Activated T-cell treated with anti-CD3 and anti-CD28 coated beads, Interleukin-2, amount 50 U/mL, for 72 hours (primary cell): ENCODE measurements at regions not wholly inside any gene's neighbourhood (a gene's known extent, or its start where the extent isn't known, plus 50 kb on each side); places are given as distances from the start of the nearest gene placed in this dataset.

ENCODE experiments used
- ATAC-seq, 2 donors: fragments of 150-1000 bp; cut with Tn5 transposase; replicated peaks in 1 of 2; 2 replicates each; pipeline ENCODE4 v1.10.0; 2021; ENCODE audit warnings: moderate library complexity in 2 of 2, mild to moderate bottlenecking in 1 of 2
- DNase-seq, 2 donors: peaks; one replicate each; pipeline ENCODE4 v3.0.0; 2021 to 2022; ENCODE audit warnings: mixed read lengths in 1 of 2
- H3K27ac Mint-ChIP-seq: one replicate; pipeline ENCODE4 v1.8.0; 2022; ENCODE audit warnings: mild to moderate bottlenecking, moderate library complexity, mixed read lengths
- H3K27me3 Mint-ChIP-seq: one replicate; pipeline ENCODE4 v1.8.0; 2022; ENCODE audit warnings: low read depth, mixed read lengths
- H3K36me3 Mint-ChIP-seq, 2 donors: one replicate each; pipeline ENCODE4 v1.8.0; 2022; ENCODE audit warnings: mixed read lengths in 2 of 2, mild to moderate bottlenecking in 1 of 2; ENCODE audit not compliant: insufficient read depth in 2 of 2
- H3K4me1 Mint-ChIP-seq: one replicate; pipeline ENCODE4 v1.8.0; 2022; ENCODE audit warnings: low read depth, mixed read lengths
- H3K4me3 Mint-ChIP-seq, 2 donors: one replicate each; pipeline ENCODE4 v1.8.0; 2022; ENCODE audit warnings: mild to moderate bottlenecking in 2 of 2, mixed read lengths in 2 of 2, moderate library complexity in 2 of 2
- H3K9me3 Mint-ChIP-seq, 2 donors: one replicate each; pipeline ENCODE4 v1.8.0; 2022; ENCODE audit warnings: mixed read lengths in 2 of 2

DNA sequence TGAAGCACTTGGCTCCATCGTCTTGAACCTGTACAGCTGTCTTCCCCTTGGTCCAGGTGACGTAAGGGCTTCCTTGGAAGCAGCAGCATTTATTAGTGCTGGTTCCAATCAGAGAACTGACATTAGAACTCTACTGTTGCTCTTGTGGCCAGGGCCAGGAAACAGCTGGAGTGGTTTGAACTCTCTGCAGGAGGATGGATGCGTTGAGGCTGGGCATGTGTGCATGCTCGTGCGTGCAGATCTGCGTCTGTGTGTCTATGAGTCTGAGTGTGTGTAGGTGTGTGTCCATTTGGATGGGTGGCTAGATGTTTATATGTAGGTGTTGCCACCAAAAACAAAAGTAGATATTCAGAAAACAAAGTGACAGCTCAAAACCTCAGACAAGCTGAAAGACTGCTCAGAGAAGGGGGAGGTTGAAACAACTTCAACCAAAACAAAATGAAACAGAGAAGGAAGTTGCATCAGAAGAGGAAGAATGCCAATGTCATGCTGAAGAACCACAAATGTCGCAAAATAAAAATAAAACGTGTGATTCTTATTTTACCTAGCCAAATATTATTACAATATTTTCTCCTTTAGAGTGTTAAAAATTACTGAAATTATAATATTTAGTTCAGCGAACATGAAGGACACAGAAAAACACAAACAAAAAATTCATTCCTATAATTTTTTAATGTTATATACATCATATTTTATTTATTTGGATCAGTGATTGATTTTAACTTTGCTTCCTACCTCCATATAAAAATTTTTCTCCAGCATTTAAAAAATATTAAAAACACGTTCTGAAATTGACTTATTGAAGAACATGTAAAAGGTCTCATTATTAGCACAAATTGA is 96.1 kb upstream of the MKLN1 start:
- H3K9me3 Mint-ChIP-seq: no peaks in the 10 kb centered on the region
- peaks cover 83% of the 10 kb centered on the region for H3K4me1 Mint-ChIP-seq

DNA sequence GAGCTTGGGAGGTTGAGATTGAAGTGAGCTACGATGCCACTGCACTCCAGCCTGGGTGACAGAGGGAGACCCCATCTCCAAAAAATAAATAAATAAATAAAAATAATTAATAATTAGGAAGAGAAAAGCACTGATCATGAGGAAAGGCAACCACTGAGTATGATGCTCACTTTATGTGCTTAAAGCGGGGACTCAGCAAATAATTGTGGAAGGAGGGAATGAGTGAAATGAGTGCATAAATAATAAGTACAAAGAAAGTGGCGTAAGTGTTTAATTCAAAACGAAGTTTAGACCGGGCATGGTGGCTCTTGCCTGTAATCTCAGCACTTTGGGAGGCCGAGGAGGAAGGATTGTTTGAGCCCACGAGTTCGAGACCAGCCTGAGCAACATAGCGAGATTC is 94.9 kb upstream of the MKLN1 start:
- peak overlapping the region in 1 of 2 donors; percentile 49 for H3K4me3 Mint-ChIP-seq
- H3K36me3 Mint-ChIP-seq: peaks cover 3 to 7% of the 10 kb centered on the region in 2 donors
- peaks cover 85% of the 10 kb centered on the region for H3K4me1 Mint-ChIP-seq
- no peaks in the 10 kb centered on the region for H3K27me3 Mint-ChIP-seq
- no peak for ATAC-seq
- DNase-seq: no peak
- H3K27ac Mint-ChIP-seq: peak overlapping the region; percentile 90
- peaks cover 0 to 5% of the 10 kb centered on the region in 2 donors for H3K9me3 Mint-ChIP-seq

More for the DNA sequence above, 96.1 kb upstream of the MKLN1 start:
- peaks cover 3 to 4% of the 10 kb centered on the region in 2 donors for H3K36me3 Mint-ChIP-seq
- DNase-seq (peak; percentile 70 to 78), ATAC-seq (peak; percentile 90 to 92)
- H3K27me3 Mint-ChIP-seq: no peaks in the 10 kb centered on the region
- peak overlapping the region; percentile 90 for H3K27ac Mint-ChIP-seq
- H3K4me3 Mint-ChIP-seq: peak overlapping the region; percentile 66 to 73

DNA sequence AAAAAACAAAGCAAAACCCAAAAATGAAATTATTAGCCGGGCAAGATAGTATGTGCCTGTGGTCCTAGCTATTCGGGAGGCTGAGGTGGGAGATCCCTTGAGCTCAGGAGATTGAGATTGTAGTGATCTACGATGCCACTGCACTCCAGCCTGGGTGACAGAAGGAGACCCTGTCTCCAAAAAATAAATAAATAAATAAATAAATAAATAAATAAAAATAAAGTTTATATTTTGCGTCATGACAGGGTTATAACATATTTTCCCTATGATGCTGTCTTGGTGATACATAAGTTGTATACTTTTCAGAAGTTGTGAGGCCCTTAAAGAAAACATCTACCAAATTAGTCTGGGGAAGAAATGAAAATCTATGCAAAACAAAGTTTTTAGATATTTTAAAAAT is 94.5 kb upstream of the MKLN1 start:
- ATAC-seq: no peak
- peaks cover 3 to 5% of the 10 kb centered on the region in 2 donors for H3K36me3 Mint-ChIP-seq
- H3K27me3 Mint-ChIP-seq: no peaks in the 10 kb centered on the region

DNA sequence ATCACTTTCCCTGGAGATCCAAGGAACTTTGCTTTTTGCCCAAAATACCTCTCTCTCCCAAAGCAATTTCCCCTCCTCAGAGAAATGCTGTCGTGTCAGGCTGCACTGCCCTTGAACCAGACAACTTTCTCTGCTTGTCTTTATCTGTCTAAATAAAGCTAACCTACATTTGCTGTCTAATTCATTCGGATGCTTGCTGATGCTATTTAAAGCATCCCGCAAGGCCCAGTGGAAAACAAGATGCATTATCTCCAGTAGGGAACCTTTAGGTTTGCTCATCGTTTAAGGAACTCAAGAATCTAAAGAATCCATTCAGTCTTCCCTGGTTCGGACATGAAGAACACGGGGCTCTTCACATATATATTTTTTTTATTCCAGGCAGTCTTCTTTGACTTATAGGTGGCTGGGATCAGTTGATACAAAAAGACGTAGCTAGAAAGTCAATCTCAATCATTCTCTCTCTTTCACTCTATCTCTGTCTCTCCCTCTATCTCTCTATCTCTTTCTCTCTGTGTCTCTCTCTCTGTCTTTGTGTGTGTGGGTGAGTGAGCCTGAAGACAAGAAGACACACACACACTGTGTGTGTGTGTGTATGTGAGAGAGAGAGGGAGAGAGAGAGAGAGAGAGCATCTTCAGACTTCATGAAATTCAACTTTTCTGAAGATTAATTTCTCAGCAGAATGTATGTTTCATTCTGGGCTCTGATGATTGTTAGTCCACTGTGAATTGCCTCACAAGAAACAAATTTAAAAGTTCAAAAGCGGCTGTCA is 92.8 kb upstream of the MKLN1 start:
- Mint-ChIP-seq H3K9me3 (peaks cover 0 to 5% of the 10 kb centered on the region in 2 donors), H3K4me3 (peak overlapping the region; percentile 75 to 89), H3K27ac (peak overlapping the region; percentile 99), H3K36me3 (peaks cover 3% of the 10 kb centered on the region in 2 donors), H3K4me1 (peaks cover 83% of the 10 kb centered on the region), H3K27me3 (no peaks in the 10 kb centered on the region)
- no peak for DNase-seq
- no peak for ATAC-seq

More for the DNA sequence above, 94.5 kb upstream of the MKLN1 start:
- Mint-ChIP-seq H3K4me1 (peaks cover 87% of the 10 kb centered on the region), H3K27ac (no peak overlapping the region), H3K4me3 (no peak overlapping the region), H3K9me3 (peaks cover 0 to 5% of the 10 kb centered on the region in 2 donors)
- no peak for DNase-seq

DNA sequence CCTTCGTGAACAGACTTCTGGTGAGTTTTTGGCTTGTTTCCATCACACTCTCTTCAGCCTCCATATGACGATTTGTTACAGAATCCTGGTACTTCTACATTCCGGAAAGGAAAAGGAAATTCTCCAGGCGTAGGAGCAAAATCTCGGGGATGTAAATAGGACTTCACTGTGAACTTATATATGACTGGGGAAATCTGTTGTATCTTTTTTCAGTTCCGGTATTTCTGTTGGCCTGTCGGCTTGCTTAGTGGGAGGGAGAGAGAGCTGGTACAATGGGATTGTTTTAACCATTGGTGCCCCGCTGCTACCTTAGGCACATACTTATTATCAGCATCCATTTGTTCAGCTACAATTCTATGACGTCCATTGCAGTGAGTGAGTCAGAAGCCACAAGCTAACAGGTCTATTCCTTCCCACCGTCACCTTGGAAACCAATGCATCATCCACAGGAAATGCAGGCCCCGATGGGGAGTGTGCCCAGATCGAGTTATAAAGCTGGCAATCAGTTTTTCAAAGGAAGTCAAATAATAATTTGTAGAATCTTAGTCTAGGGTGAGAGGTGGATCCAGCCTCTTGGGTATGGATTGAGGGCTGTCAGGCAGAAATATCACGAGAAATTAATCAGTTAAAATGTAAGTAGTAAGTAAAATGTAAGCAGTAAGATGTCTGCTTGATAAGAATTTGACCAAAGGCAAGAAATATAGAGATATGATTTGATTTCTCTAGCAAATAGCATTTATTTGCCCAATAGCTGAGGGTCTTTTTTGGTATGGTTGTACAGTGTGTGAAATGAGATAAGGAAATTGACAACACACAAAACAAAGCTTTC is 92.0 kb upstream of the MKLN1 start:
- peak overlapping the region; percentile 99 for H3K27ac Mint-ChIP-seq
- peak; percentile 78 to 82 for ATAC-seq
- H3K9me3 Mint-ChIP-seq: peaks cover 0 to 5% of the 10 kb centered on the region in 2 donors

DNA sequence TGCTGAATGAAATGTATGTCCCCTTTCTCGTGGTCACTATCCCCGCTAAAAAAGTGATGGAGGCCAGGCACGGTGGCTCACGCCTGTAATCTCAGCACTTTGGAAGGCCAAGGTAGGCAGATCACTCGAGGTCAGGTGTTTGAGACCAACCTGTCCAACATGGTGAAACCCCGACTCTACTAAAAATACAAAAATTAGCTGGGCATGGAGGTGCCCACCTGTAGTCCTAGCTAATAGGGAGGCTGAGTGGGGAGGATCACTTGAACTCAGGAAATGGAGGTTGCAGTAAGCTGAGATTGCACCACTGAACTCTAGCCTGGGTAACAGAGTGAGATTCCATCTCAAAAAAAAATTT is 91.4 kb upstream of the MKLN1 start:
- peaks cover 69% of the 10 kb centered on the region for H3K4me1 Mint-ChIP-seq
- H3K27me3 Mint-ChIP-seq: no peaks in the 10 kb centered on the region
- peaks cover 0 to 5% of the 10 kb centered on the region in 2 donors for H3K9me3 Mint-ChIP-seq
- peaks cover 3% of the 10 kb centered on the region in 2 donors for H3K36me3 Mint-ChIP-seq
- H3K27ac Mint-ChIP-seq: peak overlapping the region; percentile 99
- ATAC-seq (no peak), DNase-seq (no peak)
- H3K4me3 Mint-ChIP-seq: peak overlapping the region; percentile 75 to 89

More for the DNA sequence above, 92.0 kb upstream of the MKLN1 start:
- H3K27me3 Mint-ChIP-seq: no peaks in the 10 kb centered on the region
- DNase-seq: peak; percentile 84 to 87
- peaks cover 75% of the 10 kb centered on the region for H3K4me1 Mint-ChIP-seq
- peaks cover 3% of the 10 kb centered on the region in 2 donors for H3K36me3 Mint-ChIP-seq
- peak overlapping the region; percentile 75 to 89 for H3K4me3 Mint-ChIP-seq

DNA sequence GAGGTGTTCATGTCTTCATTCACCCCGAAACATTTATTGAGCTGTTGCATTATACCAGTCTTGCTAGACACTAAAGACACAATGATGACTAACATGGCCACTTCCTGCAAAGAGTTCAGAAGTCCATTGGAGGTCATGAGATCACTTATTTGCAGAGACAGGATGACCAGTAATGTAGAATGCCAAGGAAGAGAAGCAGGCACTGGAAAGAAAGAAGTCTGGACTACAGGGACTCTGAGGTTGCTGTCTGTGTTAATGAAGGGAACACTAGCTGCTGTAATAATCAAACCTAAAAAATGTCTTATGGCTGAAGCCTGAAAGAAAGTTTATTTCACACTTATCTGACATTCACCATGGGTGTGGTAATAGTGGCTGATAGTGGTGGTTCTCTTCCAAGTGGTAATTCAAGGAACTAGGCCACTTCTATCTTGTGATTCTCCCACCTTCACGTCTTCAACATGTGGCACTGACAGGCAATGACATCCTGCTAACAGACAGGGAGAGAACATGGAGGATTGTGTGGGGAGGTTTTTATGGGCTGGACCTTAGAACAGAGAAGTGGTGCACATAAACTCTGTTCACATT is 89.2 kb upstream of the MKLN1 start:
- ATAC-seq (peak in 1 of 2 donors; percentile 43), DNase-seq (no peak)
- H3K4me3 Mint-ChIP-seq: no peak overlapping the region
- peaks cover 0 to 3% of the 10 kb centered on the region in 2 donors for H3K36me3 Mint-ChIP-seq
- peaks cover 50% of the 10 kb centered on the region for H3K4me1 Mint-ChIP-seq
- no peaks in the 10 kb centered on the region for H3K27me3 Mint-ChIP-seq
- peaks cover 0 to 5% of the 10 kb centered on the region in 2 donors for H3K9me3 Mint-ChIP-seq
- H3K27ac Mint-ChIP-seq: no peak overlapping the region

DNA sequence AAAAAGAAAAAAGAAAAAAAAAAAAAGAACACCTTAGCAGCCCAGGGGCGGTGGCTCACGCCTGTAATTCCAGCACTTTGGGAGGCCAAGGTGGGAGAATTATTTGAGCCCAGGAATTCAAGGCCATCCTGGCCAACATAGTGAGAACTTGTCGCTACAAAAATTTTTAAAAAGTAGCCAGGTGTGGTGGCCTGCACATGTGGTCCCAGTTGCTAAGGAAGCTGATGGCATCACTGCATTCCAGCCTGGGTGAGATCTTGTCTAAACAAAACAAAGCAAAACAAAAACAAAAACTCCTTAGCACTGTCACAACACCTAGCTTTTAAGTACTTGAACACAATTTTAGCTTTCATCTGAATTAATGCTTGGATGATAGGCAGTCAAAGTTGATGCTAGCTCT is 86.3 kb upstream of the MKLN1 start:
- H3K27ac Mint-ChIP-seq: no peak overlapping the region
- H3K9me3 Mint-ChIP-seq: peaks cover 0 to 5% of the 10 kb centered on the region in 2 donors
- H3K27me3 Mint-ChIP-seq: no peaks in the 10 kb centered on the region
- ATAC-seq (no peak), DNase-seq (no peak)
- peaks cover 0 to 3% of the 10 kb centered on the region in 2 donors for H3K36me3 Mint-ChIP-seq
- H3K4me1 Mint-ChIP-seq: peaks cover 24% of the 10 kb centered on the region
- no peak overlapping the region for H3K4me3 Mint-ChIP-seq

DNA sequence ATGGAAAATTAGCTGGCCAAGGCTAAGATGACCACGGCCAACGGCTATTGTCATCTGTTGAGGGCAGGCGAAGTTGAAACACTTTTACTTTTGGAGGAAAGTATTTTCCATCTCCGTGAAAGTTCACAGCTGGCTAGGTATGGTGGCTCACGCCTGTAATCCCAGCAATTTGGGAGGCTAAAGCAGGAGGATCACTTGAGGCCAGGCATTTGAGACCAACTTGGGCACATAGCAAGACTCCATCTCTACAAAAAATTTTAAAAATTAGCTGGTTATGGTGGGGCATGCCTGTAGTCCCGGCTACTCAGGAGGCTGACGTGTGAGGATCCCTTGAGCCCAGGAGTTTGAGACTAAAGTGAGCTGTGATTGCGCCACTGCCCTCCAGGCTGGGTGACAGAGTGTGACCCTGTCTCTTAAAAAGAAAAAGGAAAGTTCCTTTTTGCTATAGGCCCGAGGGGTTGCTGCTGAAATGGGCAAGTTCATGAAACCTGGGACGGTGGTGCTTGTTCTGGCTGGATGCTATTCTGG is 85.5 kb upstream of the MKLN1 start:
- Mint-ChIP-seq H3K4me3 (no peak overlapping the region), H3K27ac (no peak overlapping the region), H3K36me3 (peaks cover 0 to 1% of the 10 kb centered on the region in 2 donors), H3K4me1 (peaks cover 16% of the 10 kb centered on the region), H3K9me3 (peaks cover 0 to 3% of the 10 kb centered on the region in 2 donors), H3K27me3 (no peaks in the 10 kb centered on the region)
- DNase-seq (no peak), ATAC-seq (no peak)

DNA sequence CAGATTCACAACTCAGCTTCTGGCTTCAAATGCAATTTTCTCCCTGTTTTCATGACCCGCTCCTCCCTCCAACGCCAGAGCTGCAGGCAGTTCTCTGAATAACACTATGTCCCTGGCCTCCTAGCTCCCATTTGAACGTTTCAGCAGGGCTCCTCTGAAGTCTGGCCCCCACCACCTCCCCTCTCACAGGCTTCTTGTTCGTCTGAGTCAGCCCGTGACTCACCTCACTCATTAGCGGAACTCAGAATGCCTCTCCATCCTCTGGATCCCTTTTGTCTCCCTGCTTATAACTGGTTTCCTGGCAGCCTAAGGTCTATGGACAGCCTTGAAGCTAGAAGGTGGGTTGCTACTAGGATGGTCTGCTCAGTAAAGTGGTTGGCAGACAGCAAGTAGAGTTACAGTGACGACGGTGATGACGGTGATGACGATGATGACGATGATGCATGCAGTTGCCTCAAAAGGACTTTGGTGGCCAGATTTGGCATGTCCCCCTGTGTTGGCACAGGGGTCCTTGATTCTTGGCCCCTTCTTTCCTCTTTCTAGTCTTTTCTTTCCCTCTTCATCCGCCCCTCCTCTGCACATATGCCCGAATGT is 83.3 kb upstream of the MKLN1 start:
- H3K4me3 Mint-ChIP-seq: no peak overlapping the region
- DNase-seq: peak in 1 of 2 donors; percentile 8
- no peaks in the 10 kb centered on the region for H3K36me3 Mint-ChIP-seq
- no peaks in the 10 kb centered on the region for H3K9me3 Mint-ChIP-seq
- H3K4me1 Mint-ChIP-seq: no peaks in the 10 kb centered on the region
- peaks cover 4% of the 10 kb centered on the region for H3K27me3 Mint-ChIP-seq
- H3K27ac Mint-ChIP-seq: no peak overlapping the region
- no peak for ATAC-seq

DNA sequence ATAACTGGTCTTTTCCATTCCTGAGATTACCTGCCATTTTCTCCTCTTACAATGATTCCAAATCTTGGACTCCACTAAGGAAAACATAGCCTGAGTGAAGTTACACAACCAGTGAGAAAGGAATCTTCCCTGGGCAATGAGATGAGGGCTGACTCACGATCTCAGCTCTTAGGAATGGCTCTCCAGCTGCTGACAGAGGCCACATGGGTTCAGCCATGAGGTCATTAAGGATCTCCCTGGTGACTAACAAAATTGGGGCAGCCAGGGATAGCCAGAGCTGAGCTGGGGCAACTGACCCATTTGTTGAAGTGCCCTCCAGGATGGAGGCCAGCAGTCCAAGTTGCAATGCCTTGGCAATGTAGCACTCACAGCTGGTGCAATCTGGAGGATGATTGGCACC is 78.7 kb upstream of the MKLN1 start:
- no peak overlapping the region for H3K4me3 Mint-ChIP-seq
- no peak overlapping the region for H3K27ac Mint-ChIP-seq
- DNase-seq: no peak
- peaks cover 4 to 5% of the 10 kb centered on the region in 2 donors for H3K36me3 Mint-ChIP-seq
- peaks cover 5% of the 10 kb centered on the region in 2 donors for H3K9me3 Mint-ChIP-seq
- peaks cover 22% of the 10 kb centered on the region for H3K27me3 Mint-ChIP-seq
- no peak for ATAC-seq
- H3K4me1 Mint-ChIP-seq: peaks cover 2% of the 10 kb centered on the region

DNA sequence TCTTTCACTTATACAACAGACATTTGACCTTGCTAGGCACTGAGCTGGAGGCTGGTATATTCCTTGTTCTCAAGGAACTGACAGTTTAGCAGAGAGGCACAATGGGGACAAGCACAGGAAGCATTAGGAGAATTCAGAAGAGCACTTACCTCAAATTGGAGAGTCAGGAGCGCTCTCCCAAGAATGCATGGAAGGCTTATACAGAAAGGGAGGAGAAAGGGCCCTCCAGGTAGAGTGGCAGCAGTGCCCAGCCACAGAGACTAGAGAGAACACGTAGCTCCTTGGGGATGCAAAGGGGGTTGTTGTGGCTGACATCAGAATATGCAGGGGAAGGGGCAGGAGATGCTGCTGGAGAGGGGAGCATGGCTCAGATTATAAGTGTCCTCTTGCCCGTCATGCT is 78.2 kb upstream of the MKLN1 start:
- no peak for DNase-seq
- peaks cover 7% of the 10 kb centered on the region for H3K4me1 Mint-ChIP-seq
- peaks cover 8 to 9% of the 10 kb centered on the region in 2 donors for H3K9me3 Mint-ChIP-seq
- H3K27ac Mint-ChIP-seq: no peak overlapping the region
- peaks cover 26% of the 10 kb centered on the region for H3K27me3 Mint-ChIP-seq
- no peak for ATAC-seq
- no peak overlapping the region for H3K4me3 Mint-ChIP-seq
- peaks cover 8 to 10% of the 10 kb centered on the region in 2 donors for H3K36me3 Mint-ChIP-seq
